GM19239 (cell line): ENCODE measurements at regions not wholly inside any gene's neighbourhood (a gene's known extent, or its start where the extent isn't known, plus 50 kb on each side); places are given as distances from the start of the nearest gene placed in this dataset.

Experiments used
- DNase-seq: peaks from one replicate; pipeline ENCODE4 v3.0.0; 2011; ENCODE audit warnings: low spot score; ENCODE audit not compliant: insufficient read length
- FAIRE-seq: peaks from 2 replicates; lab custom pipeline; 2011; peaks lifted over from hg19 to GRCh38; lab: Jason Lieb, UNC

DNA sequence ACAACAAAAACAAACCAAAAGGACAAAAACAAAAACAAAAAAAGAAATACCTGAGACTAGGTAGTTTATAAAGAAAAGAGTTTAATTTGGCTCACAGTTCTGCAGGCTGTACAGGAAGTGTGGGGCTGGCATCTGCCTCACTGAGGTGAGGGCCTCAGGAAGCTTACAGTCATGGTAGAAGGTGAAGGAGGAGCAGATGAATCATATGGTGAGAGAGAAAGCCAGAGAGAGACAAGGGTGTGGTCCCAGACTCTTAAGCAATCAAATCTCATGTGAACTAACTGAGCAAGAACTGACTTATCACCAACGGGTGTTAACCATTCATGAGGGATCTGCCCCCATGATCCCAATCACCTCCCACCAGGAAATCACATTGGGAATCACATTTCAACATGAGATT is 58.8 kb upstream of the ZBED5 start:
- no peak for FAIRE-seq
- no peak for DNase-seq

GRCh38 chr11:10914050-10914449 is 56.2 kb upstream of the ZBED5 start:
- no peak for DNase-seq
- no peak for FAIRE-seq

DNA sequence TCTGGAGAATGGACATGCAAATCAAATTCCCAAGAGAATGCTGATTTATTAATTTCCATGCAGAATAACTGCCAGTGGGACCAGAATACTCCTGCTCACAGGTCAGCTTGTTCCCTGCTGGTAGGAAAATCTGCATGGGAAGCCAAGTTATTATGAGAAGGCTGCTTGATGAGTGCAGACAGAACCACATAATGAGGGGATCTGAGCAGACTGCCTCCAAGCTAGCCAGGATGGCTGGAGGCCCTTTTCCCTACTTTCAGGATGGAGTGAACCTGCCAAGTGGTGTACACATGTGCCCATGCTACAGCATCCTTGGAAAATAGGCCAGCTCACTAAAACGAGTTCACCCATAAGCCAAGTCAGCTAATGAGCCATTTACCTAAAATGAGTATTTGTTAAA is 55.2 kb upstream of the ZBED5 start:
- FAIRE-seq: no peak

GRCh38 chr11:10911907-10912306 is 54.1 kb upstream of the ZBED5 start:
- DNase-seq (no peak), FAIRE-seq (no peak)

More for the DNA sequence above, 55.2 kb upstream of the ZBED5 start:
- no peak for DNase-seq

GRCh38 chr11:10909141-10909883 is 51.5 kb upstream of the ZBED5 start:
- no peak for DNase-seq
- FAIRE-seq: no peak

DNA sequence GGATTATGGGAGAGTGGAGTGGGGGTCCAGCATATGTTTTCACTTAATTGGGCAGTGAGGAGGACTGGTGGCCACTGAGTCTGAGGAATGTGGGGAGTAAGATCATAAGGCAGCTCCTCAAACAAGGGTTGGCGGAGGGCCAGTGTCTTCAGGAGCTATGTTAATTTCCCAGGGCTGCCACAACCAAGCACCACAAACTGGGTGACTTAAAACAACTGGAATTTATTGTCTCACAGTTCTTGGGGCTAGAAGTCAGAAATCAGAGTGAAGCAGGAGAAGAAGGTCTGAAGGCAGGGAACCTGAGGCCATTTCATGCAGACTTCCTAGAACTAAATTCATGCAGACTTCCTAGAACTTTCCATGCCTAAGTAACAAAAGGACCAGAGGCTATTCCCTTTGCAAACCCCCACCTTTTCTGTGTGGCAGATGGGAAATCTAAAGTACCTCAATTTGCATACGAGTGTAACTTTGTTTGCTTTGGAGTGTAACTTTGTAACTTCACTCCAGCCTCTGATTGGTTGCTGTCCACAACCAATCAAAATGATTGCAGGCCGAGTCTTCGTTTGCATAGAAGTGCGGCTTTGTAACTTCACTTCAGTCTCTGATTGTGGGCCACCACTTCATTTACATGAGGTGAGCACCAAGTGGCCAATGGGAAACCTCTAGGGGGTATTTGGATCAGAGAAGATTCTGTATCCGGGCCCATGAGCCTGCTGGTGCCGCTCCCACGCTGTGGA is 50.5 kb upstream of the ZBED5 start:
- no peak for FAIRE-seq
- DNase-seq: no peak
